ENCODE measurements at regions not wholly inside any gene's neighbourhood (a gene's known extent, or its start where the extent isn't known, plus 50 kb on each side); places are given as distances from the start of the nearest gene placed in this dataset.

DNA sequence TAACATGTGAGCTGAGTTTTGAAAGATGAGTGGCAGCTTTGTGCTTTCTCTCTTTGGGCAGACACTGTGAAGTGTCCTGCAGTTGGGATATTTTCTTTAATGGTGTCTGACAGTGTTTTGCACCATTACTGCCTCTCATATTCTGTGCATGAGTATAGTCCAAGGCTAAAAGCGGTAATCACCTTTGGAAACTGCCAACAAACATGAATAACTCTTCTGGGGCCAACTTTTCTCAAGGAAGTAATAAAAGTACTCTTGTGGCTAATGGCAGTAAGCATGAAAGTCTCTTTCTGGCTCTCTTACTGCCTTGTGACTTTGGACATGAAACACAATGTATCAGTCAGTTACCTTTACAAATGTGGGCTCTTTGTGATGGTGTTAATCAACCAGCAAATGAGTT, 91.7 kb upstream of the SOX4 start:
- H3F3A ChIP-seq (ENCODE audit: low read length, unreplicated experiment) = no peaks in the 10 kb centered on the region
- H3K9me3 ChIP-seq (ENCODE audit: low read length) = no peaks in the 10 kb centered on the region
- no peaks in the 10 kb centered on the region for H3K36me3 ChIP-seq (ENCODE audit: low read depth, low read length)
- no peak for TF ChIP-seq EZH2phosphoT487 (IDR thresholded peaks at IDR 0.05; ENCODE audit: borderline replicate concordance, low read length)
- no peak for TF ChIP-seq EZH2 (IDR thresholded peaks at IDR 0.05; ENCODE audit: low read length, unreplicated experiment)
- TF ChIP-seq, protein P1, sequence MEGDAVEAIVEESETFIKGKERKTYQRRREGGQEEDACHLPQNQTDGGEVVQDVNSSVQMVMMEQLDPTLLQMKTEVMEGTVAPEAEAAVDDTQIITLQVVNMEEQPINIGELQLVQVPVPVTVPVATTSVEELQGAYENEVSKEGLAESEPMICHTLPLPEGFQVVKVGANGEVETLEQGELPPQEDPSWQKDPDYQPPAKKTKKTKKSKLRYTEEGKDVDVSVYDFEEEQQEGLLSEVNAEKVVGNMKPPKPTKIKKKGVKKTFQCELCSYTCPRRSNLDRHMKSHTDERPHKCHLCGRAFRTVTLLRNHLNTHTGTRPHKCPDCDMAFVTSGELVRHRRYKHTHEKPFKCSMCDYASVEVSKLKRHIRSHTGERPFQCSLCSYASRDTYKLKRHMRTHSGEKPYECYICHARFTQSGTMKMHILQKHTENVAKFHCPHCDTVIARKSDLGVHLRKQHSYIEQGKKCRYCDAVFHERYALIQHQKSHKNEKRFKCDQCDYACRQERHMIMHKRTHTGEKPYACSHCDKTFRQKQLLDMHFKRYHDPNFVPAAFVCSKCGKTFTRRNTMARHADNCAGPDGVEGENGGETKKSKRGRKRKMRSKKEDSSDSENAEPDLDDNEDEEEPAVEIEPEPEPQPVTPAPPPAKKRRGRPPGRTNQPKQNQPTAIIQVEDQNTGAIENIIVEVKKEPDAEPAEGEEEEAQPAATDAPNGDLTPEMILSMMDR (conservative IDR thresholded peaks at IDR 0.05; ENCODE audit: low read depth, low read length) = no peak
- CTCF ChIA-PET = no interaction called here
- H3K9me2 ChIP-seq (replicated peaks; ENCODE audit: low read length) = no peaks in the 10 kb centered on the region
- no peak for DNase-seq
- no peaks in the 10 kb centered on the region for H4K20me1 ChIP-seq (ENCODE audit: low read length)
- no peak overlapping the region for H3K4me3 ChIP-seq (ENCODE audit: low read length)
- POLR2A ChIA-PET (ENCODE audit: unreplicated experiment) = no interaction called here
- H3K4me2 ChIP-seq (ENCODE audit: low read length) = no peak overlapping the region
- no TSS peak for BruUV-seq (replicated peaks)
- H3K9ac ChIP-seq (ENCODE audit: low read length) = no peak overlapping the region
- H2AFZ ChIP-seq (ENCODE audit: low read length) = no peak overlapping the region
- ATAC-seq = no peak
- H3K27ac ChIP-seq (ENCODE audit: low read length) = no peak overlapping the region
- intact Hi-C loops (cut with micrococcal nuclease) = no loop called here
- H3K79me2 ChIP-seq (ENCODE audit: low read length) = no peaks in the 10 kb centered on the region
- no peaks in the 10 kb centered on the region for H3K27me3 ChIP-seq (ENCODE audit: low read length)
- H3K4me1 ChIP-seq (ENCODE audit: insufficient read depth, low read length) = no peaks in the 10 kb centered on the region

DNA sequence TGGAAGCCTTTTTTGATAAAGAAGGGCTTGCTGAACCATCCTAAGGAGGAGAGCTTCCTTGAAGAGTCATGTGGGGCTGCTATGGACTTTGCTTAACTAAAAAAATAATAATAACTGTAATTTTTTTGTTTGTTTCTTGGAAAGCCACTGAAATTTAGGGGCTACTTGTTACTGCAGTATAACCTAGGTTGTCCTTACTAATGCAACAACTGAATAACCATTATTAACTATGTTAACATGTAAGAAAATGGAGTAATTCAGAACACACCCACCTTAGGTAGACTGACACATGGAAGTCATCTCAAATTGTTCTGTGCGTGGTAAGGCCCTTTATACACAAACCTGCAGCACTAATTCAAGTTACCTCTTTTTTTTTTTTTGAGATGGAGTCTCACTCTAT, 90.9 kb upstream of the SOX4 start:
- intact Hi-C loops (cut with micrococcal nuclease) = no loop called here
- no peak for ATAC-seq
- H3K9ac ChIP-seq (ENCODE audit: low read length) = no peak overlapping the region
- no peak overlapping the region for H3K4me2 ChIP-seq (ENCODE audit: low read length)
- POLR2A ChIA-PET (ENCODE audit: unreplicated experiment) = no interaction called here
- H3K79me2 ChIP-seq (ENCODE audit: low read length) = no peaks in the 10 kb centered on the region
- no peaks in the 10 kb centered on the region for H4K20me1 ChIP-seq (ENCODE audit: low read length)
- H3K9me2 ChIP-seq (replicated peaks; ENCODE audit: low read length) = no peaks in the 10 kb centered on the region
- no TSS peak for BruUV-seq (replicated peaks)
- no peak overlapping the region for H3K4me3 ChIP-seq (ENCODE audit: low read length)
- H3K9me3 ChIP-seq (ENCODE audit: low read length) = no peaks in the 10 kb centered on the region
- H2AFZ ChIP-seq (ENCODE audit: low read length) = no peak overlapping the region
- CTCF ChIA-PET = no interaction called here
- H3K27ac ChIP-seq (ENCODE audit: low read length) = no peak overlapping the region
- no peak for DNase-seq
- H3K4me1 ChIP-seq (ENCODE audit: insufficient read depth, low read length) = no peaks in the 10 kb centered on the region
- H3K36me3 ChIP-seq (ENCODE audit: low read depth, low read length) = no peaks in the 10 kb centered on the region
- H3K27me3 ChIP-seq (ENCODE audit: low read length) = no peaks in the 10 kb centered on the region
- no peaks in the 10 kb centered on the region for H3F3A ChIP-seq (ENCODE audit: low read length, unreplicated experiment)
- TF ChIP-seq, protein P1 (conservative IDR thresholded peaks at IDR 0.05; ENCODE audit: low read depth, low read length) = no peak
- TF ChIP-seq EZH2 (IDR thresholded peaks at IDR 0.05; ENCODE audit: low read length, unreplicated experiment) (no peak), EZH2phosphoT487 (IDR thresholded peaks at IDR 0.05; ENCODE audit: borderline replicate concordance, low read length) (no peak)

DNA sequence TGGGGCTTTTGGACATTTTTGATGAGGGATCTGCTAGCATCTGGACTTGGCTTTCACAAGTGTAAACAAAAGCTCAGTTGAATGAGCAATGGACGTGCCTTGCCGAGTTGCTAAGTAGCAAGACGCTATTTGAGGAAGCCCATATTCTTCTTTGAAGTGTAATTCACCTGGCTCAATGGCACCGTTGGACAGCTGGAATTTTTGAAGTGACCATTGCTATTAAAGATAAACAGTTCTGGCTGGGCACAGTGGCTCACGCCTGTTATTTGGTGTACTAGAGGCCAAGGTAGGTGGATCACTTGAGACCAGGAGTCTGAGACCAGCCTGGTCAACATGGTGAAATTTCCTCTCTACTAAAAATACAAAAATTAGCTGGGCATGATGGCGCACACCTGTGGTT, 88.8 kb upstream of the SOX4 start:
- TF ChIP-seq EZH2phosphoT487 (IDR thresholded peaks at IDR 0.05; ENCODE audit: borderline replicate concordance, low read length) (no peak), EZH2 (IDR thresholded peaks at IDR 0.05; ENCODE audit: low read length, unreplicated experiment) (no peak)
- TF ChIP-seq, protein P1 (conservative IDR thresholded peaks at IDR 0.05; ENCODE audit: low read depth, low read length) = no peak
- H3K27ac ChIP-seq (ENCODE audit: low read length) = no peak overlapping the region
- POLR2A ChIA-PET (ENCODE audit: unreplicated experiment) = no interaction called here
- no peak for DNase-seq
- intact Hi-C loops (cut with micrococcal nuclease) = no loop called here
- H3F3A ChIP-seq (ENCODE audit: low read length, unreplicated experiment) = no peaks in the 10 kb centered on the region
- no peaks in the 10 kb centered on the region for H4K20me1 ChIP-seq (ENCODE audit: low read length)
- H2AFZ ChIP-seq (ENCODE audit: low read length) = no peak overlapping the region
- no peaks in the 10 kb centered on the region for H3K36me3 ChIP-seq (ENCODE audit: low read depth, low read length)
- H3K9ac ChIP-seq (ENCODE audit: low read length) = no peak overlapping the region
- CTCF ChIA-PET = interaction anchor here (0.6 kb wide), 1 partner anchor 84 kb away, joined by 6 read pairs; no protein-coding TSS in a partner anchor
- no peaks in the 10 kb centered on the region for H3K79me2 ChIP-seq (ENCODE audit: low read length)
- H3K4me3 ChIP-seq (ENCODE audit: low read length) = no peak overlapping the region
- H3K27me3 ChIP-seq (ENCODE audit: low read length) = no peaks in the 10 kb centered on the region
- no peak for ATAC-seq
- 0 out of 2 replicates have a peak, but pooled peaks cover 4% of the 10 kb centered on the region for H3K4me1 ChIP-seq (ENCODE audit: insufficient read depth, low read length)
- H3K9me3 ChIP-seq (ENCODE audit: low read length) = no peaks in the 10 kb centered on the region
- no TSS peak for BruUV-seq (replicated peaks)
- H3K9me2 ChIP-seq (replicated peaks; ENCODE audit: low read length) = no peaks in the 10 kb centered on the region
- no peak overlapping the region for H3K4me2 ChIP-seq (ENCODE audit: low read length)
